Left ventricle myocardium inferior (tissue), 1 donor: ENCODE measurements at regions not wholly inside any gene's neighbourhood (a gene's known extent, or its start where the extent isn't known, plus 50 kb on each side); places are given as distances from the start of the nearest gene placed in this dataset.

Experiments
- DNase-seq: peaks from one replicate; pipeline ENCODE4 v3.0.0-alpha.2; 2020
- H3K27ac ChIP-seq: fragments of 200-600 bp; replicated peaks from 2 replicates; pipeline ENCODE4 v1.8.0; 2021
- H3K27me3 ChIP-seq: fragments of 200-600 bp; 2 replicates; pipeline ENCODE4 v1.8.0; 2021; ENCODE audit warnings: low read depth
- H3K36me3 ChIP-seq: fragments of 200-600 bp; 2 replicates; pipeline ENCODE4 v1.8.0; 2021
- H3K4me1 ChIP-seq: fragments of 200-600 bp; 2 replicates; pipeline ENCODE4 v1.8.0; 2021
- H3K4me3 ChIP-seq: fragments of 200-600 bp; 2 replicates; pipeline ENCODE4 v1.8.0; 2021; ENCODE audit warnings: mild to moderate bottlenecking, moderate library complexity
- H3K9me3 ChIP-seq: fragments of 200-600 bp; replicated peaks from 2 replicates; pipeline ENCODE4 v1.8.0; 2021
- CTCF ChIP-seq: fragments of 200-600 bp; IDR thresholded peaks from 2 replicates; pipeline ENCODE4 v1.8.0; 2021; ENCODE audit warnings: antibody characterized with exemption, mild to moderate bottlenecking, borderline replicate concordance
- intact Hi-C: fragments of 100-400 bp; cut with micrococcal nuclease; formaldehyde crosslinking; loops from one replicate; pipeline ENCODE4 v1.11.0; 2022
- donor health status: DM: no; HTN: yes; CAD: no; lungs with severe emphysema.

- Histone ChIP-seq H3K27me3 (peaks cover 15% of the 10 kb centered on the region), H3K27ac (no peak overlapping the region), H3K36me3 (no peaks in the 10 kb centered on the region), H3K9me3 (no peaks in the 10 kb centered on the region), H3K4me3 (no peak overlapping the region), H3K4me1 (no peaks in the 10 kb centered on the region)
- intact Hi-C loops: no loop called here
- TF ChIP-seq CTCF: no peak
- DNase-seq: no peak
Observed at GRCh38 chr5:51001227-51001923, 334.9 kb downstream of the PARP8 start.

- intact Hi-C loops: no loop called here
- Histone ChIP-seq H3K27me3 (peaks cover 15% of the 10 kb centered on the region), H3K4me3 (no peak overlapping the region), H3K4me1 (no peaks in the 10 kb centered on the region), H3K36me3 (no peaks in the 10 kb centered on the region), H3K27ac (no peak overlapping the region), H3K9me3 (no peaks in the 10 kb centered on the region)
- DNase-seq: no peak
- TF ChIP-seq CTCF: no peak
Observed at GRCh38 chr5:51002368-51002767, 335.9 kb downstream of the PARP8 start.

- intact Hi-C loops: no loop called here
- H3K27ac ChIP-seq: no peak overlapping the region
Observed at GRCh38 chr5:51013036-51013435, 346.6 kb downstream of the PARP8 start.

GRCh38 chr5:51018423-51018822 lies 352.0 kb downstream of the PARP8 start:
- TF ChIP-seq CTCF: no peak
- Histone ChIP-seq H3K36me3 (no peaks in the 10 kb centered on the region), H3K4me1 (no peaks in the 10 kb centered on the region), H3K27me3 (no peaks in the 10 kb centered on the region), H3K9me3 (no peaks in the 10 kb centered on the region), H3K4me3 (no peak overlapping the region), H3K27ac (no peak overlapping the region)
- no peak for DNase-seq
- intact Hi-C loops: no loop called here

More at GRCh38 chr5:51013036-51013435, 346.6 kb downstream of the PARP8 start:
- Histone ChIP-seq H3K4me3 (no peak overlapping the region), H3K36me3 (no peaks in the 10 kb centered on the region), H3K9me3 (no peaks in the 10 kb centered on the region), H3K27me3 (no peaks in the 10 kb centered on the region), H3K4me1 (no peaks in the 10 kb centered on the region)
- TF ChIP-seq CTCF: no peak
- DNase-seq: no peak

- Histone ChIP-seq H3K36me3 (no peaks in the 10 kb centered on the region), H3K27ac (no peak overlapping the region), H3K4me1 (no peaks in the 10 kb centered on the region), H3K9me3 (no peaks in the 10 kb centered on the region), H3K27me3 (no peaks in the 10 kb centered on the region), H3K4me3 (no peak overlapping the region)
- intact Hi-C loops: no loop called here
- DNase-seq: no peak
- no peak for TF ChIP-seq CTCF
Observed at GRCh38 chr5:51024263-51024662, 357.8 kb downstream of the PARP8 start.

- no peaks in the 10 kb centered on the region for H3K27me3 ChIP-seq
- TF ChIP-seq CTCF: no peak
- DNase-seq: no peak
- no peaks in the 10 kb centered on the region for H3K9me3 ChIP-seq
- intact Hi-C loops: no loop called here
- H3K4me1 ChIP-seq: no peaks in the 10 kb centered on the region
- H3K36me3 ChIP-seq: no peaks in the 10 kb centered on the region
- no peak overlapping the region for H3K27ac ChIP-seq
- H3K4me3 ChIP-seq: no peak overlapping the region
Observed at GRCh38 chr5:51027271-51027670, 356.0 kb upstream of the ISL1 start.
